H1 (cell line): ENCODE measurements at regions not wholly inside any gene's neighbourhood (a gene's known extent, or its start where the extent isn't known, plus 50 kb on each side); places are given as distances from the start of the nearest gene placed in this dataset.
"Not testable (repeated sequence)": the region's sequence is repeated elsewhere in the genome, so short reads cannot be mapped to it uniquely, and the experiment has no call there.

Experiments
- CTCF ChIA-PET: fragments of 300-600 bp; sonication (Branson Sonifier 250); formaldehyde crosslinking; loops from one replicate; lab custom pipeline; 2021; ENCODE audit not compliant: partially characterized antibody; lab: Charles Lee
- POLR2A ChIA-PET: fragments of 300-600 bp; sonication (Branson Sonifier 250); formaldehyde crosslinking; loops from one replicate; lab custom pipeline; 2021; ENCODE audit warnings: inconsistent platforms; ENCODE audit not compliant: partially characterized antibody; lab: Charles Lee
- DNase-seq, 2 experiments: peaks; one replicate each; pipeline versions ENCODE4 v3.0.0 to v3.0.0-alpha.2; 2010 to 2022; ENCODE audit warnings: low spot score in 2 of 2, low read depth in 1 of 2, mixed read lengths in 1 of 2
- FAIRE-seq: peaks from 2 replicates; lab custom pipeline; 2011; peaks lifted over from hg19 to GRCh38; lab: Jason Lieb, UNC
- H2AFZ ChIP-seq: 2 replicates; pipeline ENCODE4 v1.8.1; 2012; ENCODE audit warnings: low read length, inconsistent platforms
- H2AK5ac ChIP-seq: 2 replicates; pipeline ENCODE4 v1.6.1; 2013; ENCODE audit warnings: low read depth, low read length
- H2BK120ac ChIP-seq: replicated peaks from 2 replicates; pipeline ENCODE3; 2013; ENCODE audit warnings: low read depth, low read length, inconsistent platforms
- H2BK12ac ChIP-seq: 2 replicates; pipeline ENCODE4 v1.6.1; 2013; ENCODE audit warnings: low read depth, low read length
- H2BK15ac ChIP-seq: 2 replicates; pipeline ENCODE4 v1.6.1; 2013; ENCODE audit warnings: low read length
- H2BK20ac ChIP-seq: 2 replicates; pipeline ENCODE4 v1.6.1; 2013; ENCODE audit warnings: low read length
- H2BK5ac ChIP-seq: 2 replicates; pipeline ENCODE4 v1.6.1; 2013; ENCODE audit warnings: low read depth, low read length
- H3K14ac ChIP-seq: 2 replicates; pipeline ENCODE4 v1.6.1; 2013; ENCODE audit warnings: inconsistent platforms; ENCODE audit not compliant: insufficient read length
- H3K18ac ChIP-seq: 2 replicates; pipeline ENCODE4 v1.6.1; 2013; ENCODE audit warnings: low read length; ENCODE audit errors: extremely low read depth
- H3K23ac ChIP-seq: 2 replicates; pipeline ENCODE4 v1.6.1; 2013; ENCODE audit warnings: inconsistent platforms; ENCODE audit not compliant: insufficient read length
- H3K23me2 ChIP-seq: 2 replicates; pipeline ENCODE4 v1.6.1; 2013; ENCODE audit warnings: low read depth, low read length
- H3K27ac ChIP-seq: 2 replicates; pipeline ENCODE4 v1.6.1; 2011; ENCODE audit warnings: low read depth, low read length, inconsistent platforms
- H3K27me3 ChIP-seq, 4 experiments: replicated peaks in 1 of 4; 1 replicate in 1 of 4; 2 replicates in 3 of 4; pipeline versions ENCODE4 v1.6.1 to v1.8.1; 2011 to 2013; ENCODE audit warnings: low read length in 3 of 4, mild to moderate bottlenecking in 3 of 4, inconsistent platforms in 2 of 4, mixed read lengths in 2 of 4, moderate library complexity in 1 of 4; ENCODE audit not compliant: control insufficient read depth in 3 of 4, insufficient read depth in 3 of 4; ENCODE audit errors: extremely low read depth in 1 of 4
- H3K36me3 ChIP-seq, 4 experiments: 2 replicates each; pipeline versions ENCODE4 v1.6.1 to v1.8.1; 2011 to 2013; ENCODE audit warnings: mild to moderate bottlenecking in 4 of 4, low read length in 3 of 4, moderate library complexity in 2 of 4, control low read depth in 1 of 4, inconsistent platforms in 1 of 4; ENCODE audit not compliant: insufficient read depth in 4 of 4, control insufficient read depth in 2 of 4
- H3K4ac ChIP-seq: replicated peaks from 2 replicates; pipeline ENCODE3; 2013; ENCODE audit warnings: low read length, low read depth, mixed read lengths, inconsistent platforms; ENCODE audit not compliant: insufficient read length
- H3K4me1 ChIP-seq, 4 experiments: replicated peaks in 1 of 4; 1 replicate in 1 of 4; 2 replicates in 3 of 4; pipeline versions ENCODE4 v1.6.1 to v1.8.1; 2011 to 2013; ENCODE audit warnings: low read length in 3 of 4, inconsistent platforms in 2 of 4, mixed read lengths in 1 of 4; ENCODE audit not compliant: insufficient read depth in 4 of 4, control insufficient read depth in 3 of 4
- H3K4me2 ChIP-seq, 2 experiments: 2 replicates each; pipeline versions ENCODE4 v1.6.1 to v1.8.1; 2011 to 2013; ENCODE audit warnings: low read depth in 2 of 2, low read length in 2 of 2, control low read depth in 1 of 2, inconsistent platforms in 1 of 2, mild to moderate bottlenecking in 1 of 2; ENCODE audit not compliant: insufficient read depth in 1 of 2
- H3K4me3 ChIP-seq, 4 experiments: fragments of 200-600, 300-600 bp in 1 of 4; sonication (generic), shearing (Covaris generic), sonication (Bioruptor Twin) in 1 of 4; 2 replicates each; pipeline versions ENCODE4 v1.5.1 to v1.8.1; 2011 to 2016; ENCODE audit warnings: low read length in 4 of 4, low read depth in 3 of 4, control low read depth in 2 of 4, inconsistent platforms in 2 of 4, mild to moderate bottlenecking in 2 of 4, mixed read lengths in 1 of 4, moderate library complexity in 1 of 4; ENCODE audit not compliant: insufficient read depth in 2 of 4; ENCODE audit errors: extremely low read depth in 1 of 4
- H3K56ac ChIP-seq: replicated peaks from 2 replicates; pipeline ENCODE3; 2013; ENCODE audit warnings: low read depth, mild to moderate bottlenecking, mixed read lengths, low read length, inconsistent platforms; ENCODE audit not compliant: insufficient read length
- H3K79me1 ChIP-seq: 2 replicates; pipeline ENCODE4 v1.6.1; 2013; ENCODE audit warnings: low read depth, low read length, control low read depth
- H3K79me2 ChIP-seq, 2 experiments: 2 replicates each; pipeline versions ENCODE4 v1.6.1 to v1.8.1; 2012 to 2013; ENCODE audit warnings: low read length in 2 of 2, mild to moderate bottlenecking in 2 of 2, inconsistent platforms in 1 of 2; ENCODE audit not compliant: insufficient read depth in 2 of 2, control insufficient read depth in 1 of 2
- H3K9ac ChIP-seq, 4 experiments: replicated peaks in 1 of 4; 1 replicate in 1 of 4; 2 replicates in 3 of 4; pipeline versions ENCODE4 v1.6.1 to v1.8.1; 2011 to 2013; ENCODE audit warnings: low read depth in 3 of 4, low read length in 3 of 4, control low read depth in 2 of 4, mild to moderate bottlenecking in 2 of 4, moderate library complexity in 2 of 4, inconsistent platforms in 1 of 4; ENCODE audit errors: extremely low read depth in 1 of 4
- H3K9me3 ChIP-seq, 2 experiments: 2 replicates each; pipeline versions ENCODE4 v1.6.1 to v1.8.1; 2012 to 2013; ENCODE audit warnings: mild to moderate bottlenecking in 2 of 2, moderate library complexity in 2 of 2, control low read depth in 1 of 2, inconsistent platforms in 1 of 2, low read depth in 1 of 2, low read length in 1 of 2, mixed read lengths in 1 of 2; ENCODE audit not compliant: insufficient read depth in 2 of 2
- H4K20me1 ChIP-seq, 2 experiments: replicated peaks in 1 of 2; 2 replicates each; pipeline versions ENCODE3 to v1.8.1; 2011 to 2013; ENCODE audit warnings: inconsistent platforms in 2 of 2, low read length in 2 of 2, mild to moderate bottlenecking in 1 of 2; ENCODE audit not compliant: insufficient read depth in 2 of 2, control insufficient read depth in 1 of 2
- H4K5ac ChIP-seq: 2 replicates; pipeline ENCODE4 v1.6.1; 2013; ENCODE audit warnings: low read length, low read depth, mixed read lengths, inconsistent platforms; ENCODE audit not compliant: insufficient read length
- H4K8ac ChIP-seq: 2 replicates; pipeline ENCODE4 v1.8.0; 2013; ENCODE audit warnings: mild to moderate bottlenecking, moderate library complexity, low read length, inconsistent platforms; ENCODE audit not compliant: insufficient read depth; ENCODE audit errors: extremely low read depth
- H4K91ac ChIP-seq: replicated peaks from 2 replicates; pipeline ENCODE3; 2013; ENCODE audit warnings: low read length, mixed read lengths, inconsistent platforms; ENCODE audit not compliant: insufficient read length
- EP300 ChIP-seq, 2 experiments: IDR thresholded peaks; 1 replicate in 1 of 2; 2 replicates in 1 of 2; pipeline ENCODE4 v1.6.1; 2011 to 2012; ENCODE audit warnings: low read depth in 2 of 2, low read length in 2 of 2, mild to moderate bottlenecking in 2 of 2, borderline replicate concordance in 1 of 2, inconsistent platforms in 1 of 2, moderate library complexity in 1 of 2
- POLR2AphosphoS5 ChIP-seq: IDR thresholded peaks from 2 replicates; pipeline ENCODE4 v1.6.1; 2011; ENCODE audit warnings: low read depth, low read length
- RAD21 ChIP-seq, 2 experiments: IDR thresholded peaks in 1 of 2; conservative IDR thresholded peaks in 1 of 2; 2 replicates each; pipeline ENCODE4 v1.6.1; 2011; ENCODE audit warnings: low read depth in 2 of 2, low read length in 2 of 2, improper control_type of control experiment in 1 of 2, inconsistent platforms in 1 of 2, mild to moderate bottlenecking in 1 of 2, moderate library complexity in 1 of 2
- SAP30 ChIP-seq: fragments of 300-600 bp; sonication (generic); IDR thresholded peaks from 2 replicates; pipeline ENCODE4 v1.7.1; 2012; ENCODE audit warnings: low read length, moderate library complexity, mild to moderate bottlenecking, inconsistent platforms; ENCODE audit not compliant: insufficient read depth, insufficient replicate concordance
- SP1 ChIP-seq: IDR thresholded peaks from 2 replicates; pipeline ENCODE4 v1.6.1; 2011; ENCODE audit warnings: low read depth, low read length
- WGBS, 2 experiments: shearing (Covaris generic) in 1 of 2; methylation state at CpG; one replicate each; pipeline versions ENCODE4 v1.1.6 to v1.1.7; 2013 to 2015; ENCODE audit warnings: low lambda C conversion rate in 2 of 2, mixed read lengths in 2 of 2, inconsistent platforms in 1 of 2, low coverage in 1 of 2, missing lambda C conversion rate in 1 of 2; ENCODE audit not compliant: insufficient replicate concordance in 2 of 2, insufficient coverage in 1 of 2, insufficient read length in 1 of 2; ENCODE audit errors: extremely low coverage in 1 of 2, missing lambda C conversion rate in 1 of 2; 5-methylcytosine and 5-hydroxymethylcytosine counted together

- TF ChIP-seq RAD21 (IDR thresholded peaks at IDR 0.05 in 1 of 2, conservative IDR thresholded peaks at IDR 0.05 in 1 of 2; ENCODE audit: low read depth in 2 of 2, low read length in 2 of 2) (no peak), POLR2AphosphoS5 (no peak), SP1 (no peak), EP300 (IDR thresholded peaks at IDR 0.05; ENCODE audit: borderline replicate concordance in 1 of 2, low read depth in 2 of 2, low read length in 2 of 2) (no peak), SAP30 (no peak)
Measured at GRCh38 chr12:67091678-67092077, 177.5 kb upstream of the CAND1 start (continued).

DNA sequence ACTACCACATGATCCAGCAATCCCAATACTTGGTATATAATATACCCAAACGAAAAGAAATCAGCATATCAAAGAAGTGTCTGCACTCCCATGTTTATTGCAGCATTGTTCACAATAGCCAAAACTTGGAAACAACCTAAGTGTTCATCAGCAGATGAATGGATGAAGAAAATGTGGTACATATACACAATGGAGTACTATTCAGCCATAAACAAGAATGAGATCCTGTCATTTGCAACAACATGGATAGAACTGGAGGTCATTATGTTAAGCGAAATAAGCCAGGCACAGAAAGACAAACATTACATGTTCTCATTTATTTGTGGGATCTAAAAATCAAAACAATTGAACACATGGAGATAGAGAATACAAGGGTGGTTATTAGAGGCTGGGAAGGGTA, 176.2 kb upstream of the CAND1 start:
- H2AK5ac ChIP-seq, H4K8ac ChIP-seq, H3K18ac ChIP-seq, H3K9ac ChIP-seq, H4K5ac ChIP-seq, H3K79me2 ChIP-seq, H3K27ac ChIP-seq, H3K23me2 ChIP-seq, H4K91ac ChIP-seq, H4K20me1 ChIP-seq, H3K4me2 ChIP-seq, DNase-seq, H2AFZ ChIP-seq, H3K4ac ChIP-seq, H3K9me3 ChIP-seq, H3K79me1 ChIP-seq, H3K56ac ChIP-seq, FAIRE-seq, H3K36me3 ChIP-seq, H2BK120ac ChIP-seq, H2BK5ac ChIP-seq, H2BK20ac ChIP-seq, H3K23ac ChIP-seq, H3K4me3 ChIP-seq, H3K14ac ChIP-seq, POLR2A ChIA-PET, H2BK12ac ChIP-seq, H3K4me1 ChIP-seq, H2BK15ac ChIP-seq, H3K27me3 ChIP-seq: not testable (repeated sequence)
- CTCF ChIA-PET, result interaction anchor here (1.1 kb wide), 1 partner anchor 74 kb away, joined by 3 read pairs; no protein-coding TSS in a partner anchor
- 89% methylated on average over 2 of the region's 2 CpGs; no CpG with 5 or more reads in 1 of the 2 experiments for WGBS, 2 experiments
